ENCODE measurements at regions not wholly inside any gene's neighbourhood (a gene's known extent, or its start where the extent isn't known, plus 50 kb on each side); places are given as distances from the start of the nearest gene placed in this dataset.

- TF ChIP-seq MAX (IDR thresholded peaks at IDR 0.05): no peak
- TF ChIP-seq ZBTB7A (IDR thresholded peaks at IDR 0.05; ENCODE audit: low read depth): no peak
- no peak for TF ChIP-seq EP300 (IDR thresholded peaks at IDR 0.05; ENCODE audit: borderline replicate concordance)
- TF ChIP-seq CEBPB (IDR thresholded peaks at IDR 0.05): no peak
- TF ChIP-seq TCF12 (IDR thresholded peaks at IDR 0.05; ENCODE audit: low read depth): no peak
- no peak for TF ChIP-seq FOXM1 (IDR thresholded peaks at IDR 0.05; ENCODE audit: borderline replicate concordance, low read depth)
Measured at GRCh38 chr20:56927127-56927526, 298.0 kb downstream of the TFAP2C start.

Measured in Ishikawa (cell line).